Colonic mucosa (tissue), 4 donors: ENCODE measurements at regions not wholly inside any gene's neighbourhood (a gene's known extent, or its start where the extent isn't known, plus 50 kb on each side); places are given as distances from the start of the nearest gene placed in this dataset.

ENCODE experiments used
- DNase-seq: peaks from one replicate; pipeline ENCODE4 v3.0.0-alpha.2; 2020
- H3K27ac ChIP-seq: fragments of 200-600 bp; one replicate; pipeline ENCODE4 v1.8.0; 2021
- H3K27me3 ChIP-seq: fragments of 200-600 bp; one replicate; pipeline ENCODE4 v1.8.0; 2021
- H3K36me3 ChIP-seq: fragments of 200-600 bp; one replicate; pipeline ENCODE4 v1.8.0; 2021
- H3K4me1 ChIP-seq: fragments of 200-600 bp; one replicate; pipeline ENCODE4 v1.8.0; 2021; ENCODE audit warnings: mild to moderate bottlenecking
- H3K4me3 ChIP-seq: fragments of 200-600 bp; one replicate; pipeline ENCODE4 v1.8.0; 2021
- H3K9ac ChIP-seq, 2 donors: one replicate each; pipeline ENCODE4 v1.7.0; 2013; ENCODE audit warnings: control low read depth in 2 of 2, low read depth in 2 of 2, low read length in 2 of 2
- H3K9me3 ChIP-seq: fragments of 200-600 bp; one replicate; pipeline ENCODE4 v1.8.0; 2021
- intact Hi-C: fragments of 100-400 bp; cut with DNase I; formaldehyde crosslinking; loops from one replicate; pipeline ENCODE4 v1.14.1; 2022
- TF ChIP-seq, protein P1 (sequence below): fragments of 200-600 bp; IDR thresholded peaks from one replicate; pipeline ENCODE4 v1.8.0; 2022; ENCODE audit warnings: antibody characterized with exemption, mild to moderate bottlenecking
- donor health status: healthy.
- donor health status: DM: no; HTN: no; CAD: no.
- donor health status: DM: no; HTN: no; CAD: no.

DNA sequence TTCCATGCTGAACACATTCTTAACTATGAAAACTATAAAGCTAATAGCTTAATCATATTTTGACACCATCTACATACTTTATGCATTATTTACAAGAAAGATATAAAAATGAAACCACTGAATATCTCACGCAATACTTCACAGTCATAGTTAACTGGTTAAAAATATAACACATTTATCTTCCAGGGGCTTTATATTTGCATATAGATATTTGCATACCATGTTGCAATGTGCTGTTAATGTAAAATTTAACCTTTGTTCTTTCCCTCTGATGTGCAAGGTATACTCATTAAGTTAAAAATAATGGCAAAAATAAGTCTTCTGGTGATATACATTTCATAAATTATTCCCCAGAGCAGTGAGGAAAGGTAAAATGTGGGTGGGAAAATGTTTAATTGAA lies 76.9 kb upstream of the MGMT start:
- no peak for DNase-seq
- Histone ChIP-seq H3K9ac (no peak overlapping the region), H3K27me3 (no peaks in the 10 kb centered on the region), H3K4me1 (no peaks in the 10 kb centered on the region), H3K4me3 (no peak overlapping the region), H3K36me3 (no peaks in the 10 kb centered on the region), H3K9me3 (no peaks in the 10 kb centered on the region), H3K27ac (no peak overlapping the region)
- TF ChIP-seq, protein P1, sequence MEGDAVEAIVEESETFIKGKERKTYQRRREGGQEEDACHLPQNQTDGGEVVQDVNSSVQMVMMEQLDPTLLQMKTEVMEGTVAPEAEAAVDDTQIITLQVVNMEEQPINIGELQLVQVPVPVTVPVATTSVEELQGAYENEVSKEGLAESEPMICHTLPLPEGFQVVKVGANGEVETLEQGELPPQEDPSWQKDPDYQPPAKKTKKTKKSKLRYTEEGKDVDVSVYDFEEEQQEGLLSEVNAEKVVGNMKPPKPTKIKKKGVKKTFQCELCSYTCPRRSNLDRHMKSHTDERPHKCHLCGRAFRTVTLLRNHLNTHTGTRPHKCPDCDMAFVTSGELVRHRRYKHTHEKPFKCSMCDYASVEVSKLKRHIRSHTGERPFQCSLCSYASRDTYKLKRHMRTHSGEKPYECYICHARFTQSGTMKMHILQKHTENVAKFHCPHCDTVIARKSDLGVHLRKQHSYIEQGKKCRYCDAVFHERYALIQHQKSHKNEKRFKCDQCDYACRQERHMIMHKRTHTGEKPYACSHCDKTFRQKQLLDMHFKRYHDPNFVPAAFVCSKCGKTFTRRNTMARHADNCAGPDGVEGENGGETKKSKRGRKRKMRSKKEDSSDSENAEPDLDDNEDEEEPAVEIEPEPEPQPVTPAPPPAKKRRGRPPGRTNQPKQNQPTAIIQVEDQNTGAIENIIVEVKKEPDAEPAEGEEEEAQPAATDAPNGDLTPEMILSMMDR, result no peak
- intact Hi-C loops, result no loop called here

DNA sequence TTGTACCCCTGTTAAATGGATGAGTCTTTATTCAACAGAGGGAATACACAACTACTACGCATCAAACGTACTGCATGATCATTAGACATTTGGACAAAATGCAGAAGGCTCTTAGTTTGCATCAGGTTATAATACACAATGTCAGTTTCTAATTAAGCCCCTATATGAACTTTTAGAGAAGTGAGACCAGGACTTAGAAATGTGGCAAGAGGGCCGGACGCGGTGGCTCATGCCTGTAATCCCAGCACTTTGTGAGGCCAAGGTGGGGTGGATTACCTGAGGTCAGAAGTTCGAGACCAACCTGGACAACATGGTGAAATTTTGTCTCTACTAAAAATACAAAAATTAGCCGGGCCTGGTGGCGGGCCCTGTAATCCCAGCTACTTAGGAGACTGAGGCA lies 76.3 kb upstream of the MGMT start:
- H3K36me3 ChIP-seq, result no peaks in the 10 kb centered on the region
- no peaks in the 10 kb centered on the region for H3K27me3 ChIP-seq
- no peak for DNase-seq
- no peaks in the 10 kb centered on the region for H3K4me1 ChIP-seq
- no peak overlapping the region for H3K27ac ChIP-seq
- intact Hi-C loops, result no loop called here
- TF ChIP-seq, protein P1, result no peak
- H3K9me3 ChIP-seq, result no peaks in the 10 kb centered on the region
- H3K4me3 ChIP-seq, result no peak overlapping the region
- no peak overlapping the region for H3K9ac ChIP-seq

DNA sequence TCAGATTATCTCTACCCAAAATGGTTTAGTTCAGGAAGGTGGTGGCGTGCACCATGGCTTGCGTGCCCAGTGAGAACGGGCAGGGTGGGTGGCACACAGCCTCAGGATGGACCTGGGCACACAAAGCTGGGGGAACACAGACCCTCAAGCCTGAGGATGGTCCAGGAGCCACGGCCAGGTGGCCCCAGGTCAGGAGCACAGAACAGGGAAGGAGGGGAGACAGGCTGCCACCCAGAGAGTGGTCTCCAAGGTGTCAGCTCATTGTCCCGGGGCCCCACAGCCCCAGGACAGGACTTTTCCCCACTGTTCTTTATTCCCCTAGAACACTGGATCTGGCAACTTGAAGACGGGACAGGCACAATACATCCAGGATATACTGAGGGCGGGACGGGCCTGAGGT lies 75.6 kb upstream of the MGMT start:
- DNase-seq, result no peak
- no peaks in the 10 kb centered on the region for H3K27me3 ChIP-seq
- intact Hi-C loops, result no loop called here
- no peaks in the 10 kb centered on the region for H3K4me1 ChIP-seq
- no peaks in the 10 kb centered on the region for H3K36me3 ChIP-seq
- TF ChIP-seq, protein P1, result no peak
- no peak overlapping the region for H3K4me3 ChIP-seq
- H3K9ac ChIP-seq, result no peak overlapping the region
- H3K9me3 ChIP-seq, result no peaks in the 10 kb centered on the region
- H3K27ac ChIP-seq, result no peak overlapping the region

DNA sequence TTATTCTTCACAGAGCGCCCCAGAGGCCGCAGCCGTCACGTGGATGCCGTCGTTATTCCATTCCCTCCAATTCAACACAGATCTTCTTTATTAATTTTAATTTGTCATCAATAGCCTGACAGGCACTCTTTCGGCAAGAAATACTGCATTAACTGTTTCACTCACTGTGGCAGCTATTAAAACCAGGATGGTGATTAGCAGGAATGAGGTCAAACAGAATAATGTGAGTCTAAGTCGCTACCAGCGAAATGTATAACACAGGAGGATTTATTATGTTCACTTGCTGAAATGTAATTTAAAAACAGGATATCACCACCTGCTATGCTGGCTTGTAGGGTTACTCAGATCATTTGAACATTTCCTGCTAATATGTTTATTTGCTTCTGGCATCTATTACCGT lies 74.2 kb upstream of the MGMT start:
- H3K9ac ChIP-seq, result no peak overlapping the region
- H3K36me3 ChIP-seq, result no peaks in the 10 kb centered on the region
- DNase-seq, result no peak
- H3K4me1 ChIP-seq, result no peaks in the 10 kb centered on the region
- TF ChIP-seq, protein P1, result no peak
- intact Hi-C loops, result no loop called here
- no peaks in the 10 kb centered on the region for H3K9me3 ChIP-seq
- no peak overlapping the region for H3K4me3 ChIP-seq
- no peak overlapping the region for H3K27ac ChIP-seq
- no peaks in the 10 kb centered on the region for H3K27me3 ChIP-seq

DNA sequence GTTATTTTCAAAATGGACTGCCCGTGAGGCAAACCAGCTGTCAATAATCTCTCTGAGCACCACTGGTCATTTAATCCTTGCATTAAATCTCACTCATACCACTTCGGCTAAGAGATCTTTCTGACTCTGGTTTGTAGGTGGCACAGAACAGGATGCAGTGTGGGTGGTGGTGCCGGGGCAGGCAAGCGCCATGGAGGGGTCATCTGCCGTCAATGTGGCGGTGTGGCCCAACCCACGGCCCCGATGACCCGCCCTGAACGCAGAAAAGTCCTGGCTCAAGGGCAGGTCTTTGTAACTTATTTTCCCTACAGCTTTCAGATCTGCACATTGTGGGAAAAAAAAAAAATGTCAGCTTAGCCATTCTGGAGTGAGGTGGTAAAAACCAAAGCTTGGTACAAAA lies 73.2 kb upstream of the MGMT start:
- H3K36me3 ChIP-seq, result no peaks in the 10 kb centered on the region
- no peak overlapping the region for H3K9ac ChIP-seq
- no peaks in the 10 kb centered on the region for H3K4me1 ChIP-seq
- intact Hi-C loops, result no loop called here
- H3K27me3 ChIP-seq, result no peaks in the 10 kb centered on the region
- no peak for DNase-seq
- no peaks in the 10 kb centered on the region for H3K9me3 ChIP-seq
- no peak overlapping the region for H3K4me3 ChIP-seq
- no peak overlapping the region for H3K27ac ChIP-seq
- TF ChIP-seq, protein P1, result no peak
